Stimulated activated CD4-positive, alpha-beta T cell treated with anti-CD3 and anti-CD28 coated beads, Interleukin-1b, Interleukin-23, amount 100 ng/mL, for 4 hours (primary cell): ENCODE measurements at regions not wholly inside any gene's neighbourhood (a gene's known extent, or its start where the extent isn't known, plus 50 kb on each side); places are given as distances from the start of the nearest gene placed in this dataset.
"Not testable (repeated sequence)": the region's sequence is repeated elsewhere in the genome, so short reads cannot be mapped to it uniquely, and the experiment has no call there.

Source experiments
- DNase-seq, 2 donors: peaks; one replicate each; pipeline ENCODE4 v3.0.0-alpha.2; 2020; ENCODE audit warnings: low read depth in 2 of 2

- no peak for DNase-seq
Measured at GRCh38 chr5:56299212-56299611, 66.1 kb upstream of the ANKRD55 start.

GRCh38 chr5:56298336-56299090 lies 65.4 kb upstream of the ANKRD55 start:
- DNase-seq: no peak

GRCh38 chr5:56297851-56298250 lies 64.7 kb upstream of the ANKRD55 start:
- no peak for DNase-seq

GRCh38 chr5:56295311-56295710 lies 62.2 kb upstream of the ANKRD55 start:
- DNase-seq: not testable (repeated sequence)

GRCh38 chr5:56294354-56294753 lies 61.2 kb upstream of the ANKRD55 start:
- no peak for DNase-seq

GRCh38 chr5:56292874-56293273 lies 59.7 kb upstream of the ANKRD55 start:
- not testable (repeated sequence) for DNase-seq

GRCh38 chr5:56291661-56292374 lies 58.7 kb upstream of the ANKRD55 start:
- no peak for DNase-seq

- DNase-seq: no peak
Measured at GRCh38 chr5:56291079-56291643, 58.0 kb upstream of the ANKRD55 start.

GRCh38 chr5:56290378-56291078 lies 57.4 kb upstream of the ANKRD55 start:
- DNase-seq: no peak

- no peak for DNase-seq
Measured at GRCh38 chr5:56289602-56289987, 56.5 kb upstream of the ANKRD55 start.

- no peak for DNase-seq
Measured at GRCh38 chr5:56288873-56289601, 55.9 kb upstream of the ANKRD55 start.

GRCh38 chr5:56286015-56286884 lies 53.1 kb upstream of the ANKRD55 start:
- DNase-seq: no peak

- no peak for DNase-seq
Measured at GRCh38 chr5:56282951-56283350, 49.8 kb upstream of the ANKRD55 start.
